OCI-LY7 (cell line): ENCODE measurements at regions not wholly inside any gene's neighbourhood (a gene's known extent, or its start where the extent isn't known, plus 50 kb on each side); places are given as distances from the start of the nearest gene placed in this dataset.

Source experiments
- CTCF ChIP-seq: fragments of 200-600 bp; sonication (generic); conservative IDR thresholded peaks from 2 replicates; pipeline ENCODE4 v1.5.1; 2014; ENCODE audit warnings: mild to moderate bottlenecking, antibody characterized with exemption, low read length, moderate library complexity, mixed read lengths
- EZH2phosphoT487 ChIP-seq: fragments of 200-600 bp; sonication (generic); IDR thresholded peaks from 2 replicates; pipeline ENCODE4 v1.6.1; 2018; ENCODE audit warnings: low read depth, borderline replicate concordance, mild to moderate bottlenecking, mixed run types, antibody characterized with exemption, low read length, moderate library complexity, mixed read lengths

- TF ChIP-seq CTCF (no peak), EZH2phosphoT487 (no peak)
Measured at GRCh38 chr5:3216386-3216785, 379.2 kb upstream of the IRX1 start.
